ENCODE measurements at regions not wholly inside any gene's neighbourhood (a gene's known extent, or its start where the extent isn't known, plus 50 kb on each side); places are given as distances from the start of the nearest gene placed in this dataset.

DNA sequence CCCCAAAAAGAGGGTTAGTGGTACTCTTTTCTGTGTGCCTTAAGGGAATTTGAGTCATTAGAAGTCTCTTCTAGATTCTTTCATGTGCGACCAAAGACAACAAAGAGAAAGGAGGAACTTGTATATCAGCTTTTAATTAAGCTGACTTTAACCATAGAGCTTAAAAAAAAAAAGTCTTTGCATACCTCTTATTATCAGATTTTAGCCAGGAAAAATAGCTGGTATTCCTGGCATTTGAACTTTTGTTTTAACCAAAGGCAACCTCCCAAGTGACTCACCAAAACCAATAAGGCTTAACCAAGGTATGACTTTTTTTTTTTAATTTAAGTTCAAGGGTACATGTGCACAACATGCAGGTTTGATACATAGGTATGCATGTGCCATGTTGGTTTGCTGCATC lies 375.0 kb downstream of the CDC5L start:
- no peak overlapping the region for H3K4me3 ChIP-seq (ENCODE audit: low read depth, low read length)
- TF ChIP-seq, protein P1, sequence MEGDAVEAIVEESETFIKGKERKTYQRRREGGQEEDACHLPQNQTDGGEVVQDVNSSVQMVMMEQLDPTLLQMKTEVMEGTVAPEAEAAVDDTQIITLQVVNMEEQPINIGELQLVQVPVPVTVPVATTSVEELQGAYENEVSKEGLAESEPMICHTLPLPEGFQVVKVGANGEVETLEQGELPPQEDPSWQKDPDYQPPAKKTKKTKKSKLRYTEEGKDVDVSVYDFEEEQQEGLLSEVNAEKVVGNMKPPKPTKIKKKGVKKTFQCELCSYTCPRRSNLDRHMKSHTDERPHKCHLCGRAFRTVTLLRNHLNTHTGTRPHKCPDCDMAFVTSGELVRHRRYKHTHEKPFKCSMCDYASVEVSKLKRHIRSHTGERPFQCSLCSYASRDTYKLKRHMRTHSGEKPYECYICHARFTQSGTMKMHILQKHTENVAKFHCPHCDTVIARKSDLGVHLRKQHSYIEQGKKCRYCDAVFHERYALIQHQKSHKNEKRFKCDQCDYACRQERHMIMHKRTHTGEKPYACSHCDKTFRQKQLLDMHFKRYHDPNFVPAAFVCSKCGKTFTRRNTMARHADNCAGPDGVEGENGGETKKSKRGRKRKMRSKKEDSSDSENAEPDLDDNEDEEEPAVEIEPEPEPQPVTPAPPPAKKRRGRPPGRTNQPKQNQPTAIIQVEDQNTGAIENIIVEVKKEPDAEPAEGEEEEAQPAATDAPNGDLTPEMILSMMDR (IDR thresholded peaks at IDR 0.05; ENCODE audit: low read depth, low read length): no peak

DNA sequence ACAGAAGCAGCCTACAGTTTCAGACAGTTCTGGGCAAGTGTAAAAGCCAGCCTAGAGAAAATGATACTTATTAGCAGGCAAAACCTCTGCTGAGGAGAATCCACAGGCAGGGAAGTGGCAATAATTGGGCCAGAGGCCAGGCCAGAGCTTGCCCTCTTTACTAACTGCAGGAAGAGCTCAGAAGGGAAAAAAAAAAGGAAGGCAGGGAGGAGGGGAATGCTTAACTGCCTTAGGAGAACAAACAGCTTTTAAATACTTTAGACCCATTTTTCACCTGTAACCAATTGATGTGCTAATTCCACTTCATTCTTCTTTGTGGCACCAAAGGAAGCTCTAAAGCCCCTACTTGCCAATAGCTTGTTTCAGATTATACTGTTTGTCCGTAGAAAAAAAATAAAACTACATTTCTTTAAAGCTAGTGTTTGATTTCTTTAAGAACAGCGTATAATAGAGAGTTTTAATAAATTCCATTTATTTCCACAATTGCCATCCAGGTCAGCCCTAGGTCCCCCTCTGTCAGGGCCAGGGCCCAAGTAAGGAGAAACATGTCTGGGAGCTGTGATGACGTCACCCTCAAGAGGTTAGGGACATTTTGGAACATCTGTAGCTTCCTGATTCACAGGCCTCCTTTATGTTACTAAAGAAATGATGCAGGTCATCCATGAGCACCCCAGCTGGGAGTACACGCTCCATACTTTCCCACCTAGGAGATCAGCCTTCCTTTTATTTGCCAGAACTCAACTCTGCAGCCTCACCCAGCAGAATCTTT lies 384.3 kb downstream of the CDC5L start:
- TF ChIP-seq, protein P1 (IDR thresholded peaks at IDR 0.05; ENCODE audit: low read depth, low read length): no peak
- H3K4me3 ChIP-seq (ENCODE audit: low read depth, low read length): no peak overlapping the region

DNA sequence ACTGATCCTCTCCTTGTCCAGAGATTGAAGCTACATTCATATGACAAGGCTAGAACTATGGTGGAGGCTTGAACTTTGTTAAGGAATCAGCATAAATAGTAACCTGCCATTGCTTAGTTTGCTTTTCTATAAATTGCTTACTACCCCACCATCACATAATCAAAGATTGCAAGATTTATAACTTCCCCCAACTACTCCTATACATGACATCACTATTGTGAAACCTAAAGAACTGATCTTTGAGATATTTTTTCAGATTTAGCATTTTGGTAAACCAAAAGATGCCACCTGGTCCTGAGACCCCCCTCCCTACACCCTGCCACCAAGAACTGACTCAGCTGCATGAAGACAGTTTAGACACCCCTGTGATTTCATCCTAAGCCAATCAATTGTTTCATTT lies 385.3 kb downstream of the CDC5L start:
- H3K4me3 ChIP-seq (ENCODE audit: low read depth, low read length): no peak overlapping the region
- TF ChIP-seq, protein P1 (IDR thresholded peaks at IDR 0.05; ENCODE audit: low read depth, low read length): no peak

DNA sequence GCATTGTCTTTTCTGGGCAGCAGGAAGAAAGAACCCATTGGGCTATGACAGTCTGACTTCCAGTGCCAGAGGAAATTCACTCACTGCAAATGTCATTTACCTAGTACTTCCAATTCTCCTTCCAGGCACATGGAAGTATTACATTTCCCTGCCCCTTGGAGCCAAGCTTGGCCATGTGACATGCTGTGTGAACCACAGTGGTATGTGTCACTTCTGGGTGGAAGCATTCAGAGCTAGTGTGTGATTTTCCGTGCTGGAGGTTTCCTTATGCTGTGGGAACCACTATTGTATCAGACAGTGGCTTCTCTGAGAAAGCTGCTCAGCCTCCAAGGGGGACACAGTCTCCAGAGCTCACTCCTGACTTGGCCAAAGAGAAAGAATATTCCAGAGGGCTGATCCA lies 387.6 kb downstream of the CDC5L start:
- H3K4me3 ChIP-seq (ENCODE audit: low read depth, low read length): no peak overlapping the region
- TF ChIP-seq, protein P1 (IDR thresholded peaks at IDR 0.05; ENCODE audit: low read depth, low read length): no peak

DNA sequence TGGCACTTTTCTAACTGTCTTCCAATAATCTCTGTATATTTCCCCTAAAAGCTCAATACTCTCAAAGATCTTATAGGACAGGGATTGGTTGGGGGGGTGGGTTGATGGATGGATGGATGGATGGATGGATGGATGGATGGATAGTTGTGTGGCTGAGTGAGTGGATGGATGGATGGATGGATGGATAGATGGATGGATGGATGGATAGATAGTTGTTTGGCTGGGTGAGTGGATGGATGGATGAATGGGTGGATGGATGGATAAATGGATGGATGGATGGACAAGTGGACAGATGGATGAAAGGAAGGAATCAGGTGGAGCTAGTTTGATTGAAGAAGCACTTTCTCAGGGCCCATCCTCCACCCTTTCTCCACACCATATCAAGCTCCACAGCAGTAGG lies 388.8 kb downstream of the CDC5L start:
- H3K4me3 ChIP-seq (ENCODE audit: low read depth, low read length): no peak overlapping the region
- TF ChIP-seq, protein P1 (IDR thresholded peaks at IDR 0.05; ENCODE audit: low read depth, low read length): no peak

DNA sequence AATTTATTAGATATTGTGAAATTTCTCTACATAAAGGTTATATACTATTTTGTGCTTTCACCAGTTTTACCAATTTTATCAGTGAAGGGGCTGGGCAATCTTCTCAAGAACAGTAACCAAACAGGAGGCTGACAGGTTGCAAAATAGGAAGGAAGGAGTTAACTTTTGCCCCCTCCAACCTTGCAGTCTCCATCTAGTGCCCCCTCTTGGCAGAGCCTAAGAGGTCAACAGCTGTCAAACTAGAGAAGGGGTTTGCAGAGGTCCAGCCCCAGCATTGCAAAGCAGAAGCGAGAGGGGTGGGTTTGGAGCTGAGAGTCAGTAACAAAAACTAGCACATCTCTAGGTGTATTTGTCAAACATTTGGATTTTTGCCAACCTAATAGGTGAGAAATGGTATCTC lies 391.0 kb downstream of the CDC5L start:
- no peak overlapping the region for H3K4me3 ChIP-seq (ENCODE audit: low read depth, low read length)
- TF ChIP-seq, protein P1 (IDR thresholded peaks at IDR 0.05; ENCODE audit: low read depth, low read length): no peak
